ENCODE measurements at regions not wholly inside any gene's neighbourhood (a gene's known extent, or its start where the extent isn't known, plus 50 kb on each side); places are given as distances from the start of the nearest gene placed in this dataset.
A peak's percentile ranks its signal among the peaks of the same experiment; 100 is the strongest.

GRCh38 chr15:77855871-77856270, 221.6 kb downstream of the TBC1D2B start:
- Histone ChIP-seq H3K4me3 (no peak overlapping the region), H3K27me3 (no peaks in the 10 kb centered on the region), H3K27ac (no peak overlapping the region), H3K36me3 (no peaks in the 10 kb centered on the region), H3K4me1 (no peaks in the 10 kb centered on the region), H3K9me3 (no peaks in the 10 kb centered on the region)
- intact Hi-C loops (cut with DNase I) = no loop called here
- ATAC-seq (no peak), DNase-seq (no peak)
- no peak for TF ChIP-seq CTCF (IDR thresholded peaks at IDR 0.05)

DNA sequence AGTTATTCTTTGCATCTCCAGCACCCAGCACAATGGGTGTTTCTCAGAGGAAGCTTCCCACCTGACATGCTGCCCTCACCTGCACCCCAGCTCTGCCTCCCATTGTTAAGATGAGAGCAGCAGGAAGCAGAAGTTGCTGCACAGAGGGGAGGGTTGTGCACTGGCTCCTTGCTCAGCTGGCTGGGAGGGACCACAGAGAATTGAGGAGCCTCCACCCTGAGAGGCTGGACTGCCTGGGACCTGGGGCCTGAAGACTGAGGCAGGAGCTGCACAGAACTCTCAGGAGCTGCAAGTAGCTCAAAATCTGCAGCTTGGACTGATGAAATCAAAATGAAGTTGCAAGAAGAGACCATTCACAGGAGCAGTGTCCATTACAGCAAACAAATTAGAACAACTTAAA, 222.3 kb upstream of the LINGO1 start:
- ATAC-seq (no peak), DNase-seq (peak; percentile 45)
- no peaks in the 10 kb centered on the region for H3K9me3 ChIP-seq
- no peaks in the 10 kb centered on the region for H3K27me3 ChIP-seq
- H3K4me3 ChIP-seq = no peak overlapping the region
- no peak overlapping the region for H3K27ac ChIP-seq
- no peaks in the 10 kb centered on the region for H3K36me3 ChIP-seq
- intact Hi-C loops (cut with DNase I) = no loop called here
- no peaks in the 10 kb centered on the region for H3K4me1 ChIP-seq
- TF ChIP-seq CTCF (IDR thresholded peaks at IDR 0.05) = no peak

DNA sequence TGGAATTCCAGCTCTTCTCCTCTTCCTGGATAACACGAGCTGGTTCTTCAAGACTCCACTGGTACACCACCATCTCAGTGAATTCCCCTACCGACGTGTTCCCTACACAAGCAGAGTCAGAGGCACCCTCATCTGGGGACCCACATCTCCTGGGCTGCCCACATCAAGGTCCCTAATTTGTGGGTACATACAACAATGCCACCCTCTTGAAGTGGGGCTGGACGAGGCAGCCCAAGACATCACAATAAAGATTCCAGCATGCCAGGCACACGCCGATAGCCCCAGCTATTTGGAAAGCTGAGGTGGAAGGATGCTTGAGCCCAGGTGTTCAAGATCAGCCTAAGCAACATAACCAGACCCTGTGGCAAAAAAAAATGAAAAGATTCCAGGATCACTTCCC, 221.2 kb upstream of the LINGO1 start:
- Histone ChIP-seq H3K27ac (no peak overlapping the region), H3K4me1 (no peaks in the 10 kb centered on the region), H3K27me3 (no peaks in the 10 kb centered on the region), H3K4me3 (no peak overlapping the region), H3K36me3 (no peaks in the 10 kb centered on the region), H3K9me3 (no peaks in the 10 kb centered on the region)
- TF ChIP-seq CTCF (IDR thresholded peaks at IDR 0.05) = no peak
- ATAC-seq (no peak), DNase-seq (no peak)
- intact Hi-C loops (cut with DNase I) = no loop called here

- DNase-seq = peak; percentile 26
- Histone ChIP-seq H3K4me1 (no peaks in the 10 kb centered on the region), H3K27me3 (no peaks in the 10 kb centered on the region), H3K4me3 (no peak overlapping the region), H3K36me3 (no peaks in the 10 kb centered on the region), H3K9me3 (no peaks in the 10 kb centered on the region), H3K27ac (no peak overlapping the region)
- ATAC-seq = no peak
- intact Hi-C loops (cut with DNase I) = no loop called here
- TF ChIP-seq CTCF (IDR thresholded peaks at IDR 0.05) = no peak
Observed at GRCh38 chr15:77853008-77853328, 220.3 kb upstream of the LINGO1 start.

DNA sequence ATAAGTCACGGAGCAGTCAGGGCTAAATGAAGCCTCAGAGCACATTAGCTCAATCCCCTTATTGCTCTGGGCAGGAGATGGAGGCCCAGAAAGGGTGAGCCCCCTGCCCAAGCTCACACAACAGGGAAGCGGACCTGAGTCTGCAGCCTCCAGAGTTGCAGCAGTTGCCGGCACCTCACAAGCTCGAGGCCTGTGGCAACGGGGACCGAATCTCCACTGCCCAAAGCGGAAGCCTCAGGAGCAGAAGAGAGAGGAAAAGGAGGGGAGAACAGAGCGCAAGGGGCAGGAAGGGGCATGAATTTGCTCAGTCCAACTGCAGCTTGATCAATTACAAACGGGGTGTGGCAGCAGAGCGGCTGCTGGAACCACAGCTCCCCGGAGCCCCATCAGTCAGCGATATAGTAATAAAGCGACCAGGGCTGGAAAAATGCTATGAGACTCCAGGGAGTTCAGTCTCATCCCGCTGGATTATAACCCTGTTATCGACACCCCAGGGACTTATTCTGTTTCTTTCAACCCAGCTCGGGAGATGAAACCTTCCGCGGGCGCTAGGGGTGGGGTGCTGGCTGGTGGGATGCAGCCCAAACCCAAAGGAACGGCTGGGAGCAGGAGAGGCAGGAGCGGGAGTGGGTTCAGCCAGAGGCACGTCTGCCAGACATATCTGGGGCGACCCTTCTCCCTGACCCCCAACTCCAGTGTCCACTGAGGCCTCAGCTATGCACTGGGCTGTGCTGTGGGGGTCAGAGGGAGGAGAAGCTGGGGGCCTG, 219.7 kb upstream of the LINGO1 start:
- ATAC-seq (no peak), DNase-seq (peak; percentile 47)
- H3K36me3 ChIP-seq = no peaks in the 10 kb centered on the region
- no peak overlapping the region for H3K27ac ChIP-seq
- intact Hi-C loops (cut with DNase I) = no loop called here
- no peaks in the 10 kb centered on the region for H3K9me3 ChIP-seq
- no peak for TF ChIP-seq CTCF (IDR thresholded peaks at IDR 0.05)
- no peaks in the 10 kb centered on the region for H3K4me1 ChIP-seq
- no peak overlapping the region for H3K4me3 ChIP-seq
- no peaks in the 10 kb centered on the region for H3K27me3 ChIP-seq

GRCh38 chr15:77851691-77852090, 219.0 kb upstream of the LINGO1 start:
- ATAC-seq = no peak
- H3K27ac ChIP-seq = no peak overlapping the region
- no peaks in the 10 kb centered on the region for H3K9me3 ChIP-seq
- H3K4me1 ChIP-seq = no peaks in the 10 kb centered on the region
- intact Hi-C loops (cut with DNase I) = no loop called here
- H3K36me3 ChIP-seq = no peaks in the 10 kb centered on the region
- DNase-seq = peak; percentile 32
- H3K27me3 ChIP-seq = no peaks in the 10 kb centered on the region
- no peak for TF ChIP-seq CTCF (IDR thresholded peaks at IDR 0.05)
- no peak overlapping the region for H3K4me3 ChIP-seq
